Stimulated activated CD4-positive, alpha-beta T cell treated with anti-CD3 and anti-CD28 coated beads, TNF-alpha, amount 100 ng/mL, for 4 hours (primary cell): ENCODE measurements at regions not wholly inside any gene's neighbourhood (a gene's known extent, or its start where the extent isn't known, plus 50 kb on each side); places are given as distances from the start of the nearest gene placed in this dataset.
"Not testable (repeated sequence)": the region's sequence is repeated elsewhere in the genome, so short reads cannot be mapped to it uniquely, and the experiment has no call there.

Source experiments
- DNase-seq, 3 experiments: peaks; one replicate each; pipeline ENCODE4 v3.0.0-alpha.2; 2020; ENCODE audit warnings: low read depth in 3 of 3

DNA sequence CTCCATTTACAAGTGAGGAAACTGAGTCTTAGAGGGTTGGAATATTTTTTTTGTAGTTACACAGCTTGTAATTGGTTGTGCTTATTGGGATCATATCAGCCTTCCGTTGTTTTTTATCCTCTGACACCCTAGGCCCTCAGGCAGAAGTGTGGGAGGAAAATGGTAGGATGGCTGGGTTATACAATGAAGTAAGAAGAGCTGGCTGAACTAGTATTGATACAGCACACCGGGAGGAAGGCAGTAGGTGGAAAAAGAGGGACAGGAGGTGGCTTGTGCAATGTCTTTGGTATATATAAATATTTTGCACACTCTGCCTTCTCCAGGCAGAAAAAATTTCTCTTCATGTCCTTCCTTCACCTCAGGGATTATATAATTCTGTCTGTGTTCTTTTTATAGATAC is 214.3 kb upstream of the SGO1 start:
- DNase-seq, result no peak

DNA sequence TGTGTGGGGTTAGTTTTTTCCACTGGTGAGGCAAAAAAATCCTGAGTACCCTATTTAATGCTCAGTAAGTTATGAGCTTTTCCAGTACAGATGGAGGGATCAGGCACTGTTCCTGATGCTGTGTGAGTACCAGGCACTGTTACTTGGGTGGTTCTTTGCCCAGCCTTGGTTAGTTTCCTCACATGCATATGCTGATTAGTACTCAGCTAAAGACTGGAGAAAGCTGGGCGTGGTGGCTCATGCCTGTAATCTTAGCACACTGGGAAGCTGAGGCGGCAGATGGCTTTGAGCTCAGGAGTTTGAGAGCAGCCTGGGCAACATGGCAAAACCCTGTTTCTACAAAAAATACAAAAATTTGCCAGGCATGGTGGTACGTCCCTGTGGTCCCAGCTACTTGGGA is 210.3 kb upstream of the SGO1 start:
- no peak for DNase-seq

DNA sequence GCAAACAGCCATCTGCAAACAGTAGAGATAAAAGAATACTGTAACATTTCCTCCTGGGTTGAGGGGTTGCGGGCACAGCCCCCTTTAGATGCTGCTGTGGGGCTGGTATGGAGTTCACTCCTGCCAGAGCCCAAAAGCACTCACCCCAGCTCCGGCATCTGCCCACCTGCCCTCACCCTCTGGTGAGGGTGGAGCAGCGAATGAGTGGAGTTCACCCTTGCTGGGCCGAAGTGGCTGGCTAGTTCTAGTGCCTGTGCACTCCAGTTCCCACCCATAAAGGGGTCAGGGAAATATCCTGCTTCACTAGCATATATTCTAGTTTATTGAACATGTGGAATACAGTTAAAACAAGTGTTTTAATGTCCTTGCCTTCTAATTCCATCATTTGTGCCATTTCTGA is 209.7 kb upstream of the SGO1 start:
- DNase-seq, result no peak

DNA sequence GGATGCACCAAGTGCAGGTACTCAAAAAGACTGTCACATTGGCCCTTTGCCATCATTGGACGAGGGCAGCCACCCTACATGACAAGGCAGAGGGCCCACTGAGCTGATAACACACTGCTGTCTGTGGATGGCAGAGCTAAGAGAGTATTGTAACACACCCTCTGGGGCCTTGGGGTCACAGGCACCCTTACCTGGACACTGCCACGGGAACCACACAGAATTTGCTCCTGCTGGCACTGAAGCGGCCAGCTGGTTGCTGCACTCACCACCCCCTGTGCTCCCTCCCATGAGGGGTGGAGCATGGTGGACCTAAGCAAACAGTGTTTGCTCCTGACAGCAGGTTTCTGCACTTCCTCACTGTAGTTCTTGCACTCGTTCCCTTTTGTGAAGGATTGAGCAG is 208.2 kb upstream of the SGO1 start:
- no peak for DNase-seq

DNA sequence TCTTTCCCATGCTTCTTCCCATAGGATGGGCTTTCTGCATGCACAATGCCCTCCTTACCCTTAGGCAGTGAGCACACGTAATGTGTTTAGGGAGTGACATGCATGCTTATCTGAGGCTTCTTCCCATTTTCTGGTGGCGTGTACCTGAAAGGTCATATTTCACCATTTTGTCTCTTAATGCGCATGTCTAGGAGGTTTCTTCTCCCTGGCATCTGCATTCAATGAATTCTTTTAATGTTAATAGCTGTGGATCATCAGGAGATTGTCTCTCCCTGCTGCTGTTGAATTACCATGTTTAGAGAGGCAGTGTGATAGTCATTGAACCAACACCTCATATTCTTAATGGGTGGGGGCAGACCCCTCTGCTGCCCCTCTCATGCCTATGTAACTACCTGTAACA is 205.6 kb upstream of the SGO1 start:
- no peak for DNase-seq

DNA sequence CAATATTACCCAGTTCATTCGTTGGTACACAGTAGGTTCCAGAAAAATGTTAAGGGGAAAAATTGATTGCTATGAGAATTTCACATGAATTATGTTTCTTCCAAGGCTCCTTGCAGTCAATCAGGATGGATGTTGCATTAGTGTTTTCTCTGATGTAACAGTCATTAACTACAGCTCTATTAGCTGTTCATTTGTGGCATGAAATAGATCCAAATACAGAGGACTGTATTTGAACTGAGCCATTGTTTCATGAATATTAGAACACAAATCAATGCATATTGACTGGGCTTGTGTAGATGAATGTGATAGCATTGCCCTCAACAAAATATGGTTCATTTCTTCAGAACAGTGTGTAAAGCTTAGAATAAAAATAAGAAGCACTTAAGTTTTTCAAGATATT is 203.0 kb upstream of the SGO1 start:
- DNase-seq, result no peak

DNA sequence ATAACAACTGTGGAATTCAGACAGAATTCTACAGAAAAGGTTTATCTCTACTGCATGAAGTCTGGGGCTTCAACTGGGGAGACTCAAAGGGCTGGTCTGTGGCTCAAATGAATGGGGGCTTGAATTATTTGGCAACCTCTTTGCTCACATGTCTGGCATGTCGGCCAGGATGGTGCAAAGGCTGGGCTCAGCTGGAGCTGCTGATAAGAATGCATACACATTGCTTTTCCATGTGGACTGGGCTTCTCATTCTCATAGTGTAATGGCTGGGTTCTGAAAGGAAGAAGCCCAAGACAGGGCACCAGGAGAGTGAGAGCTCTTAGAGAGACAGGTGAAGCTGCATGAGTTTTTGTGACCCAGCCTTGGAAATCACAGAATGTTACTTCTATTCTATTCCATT is 194.3 kb upstream of the SGO1 start:
- no peak for DNase-seq

DNA sequence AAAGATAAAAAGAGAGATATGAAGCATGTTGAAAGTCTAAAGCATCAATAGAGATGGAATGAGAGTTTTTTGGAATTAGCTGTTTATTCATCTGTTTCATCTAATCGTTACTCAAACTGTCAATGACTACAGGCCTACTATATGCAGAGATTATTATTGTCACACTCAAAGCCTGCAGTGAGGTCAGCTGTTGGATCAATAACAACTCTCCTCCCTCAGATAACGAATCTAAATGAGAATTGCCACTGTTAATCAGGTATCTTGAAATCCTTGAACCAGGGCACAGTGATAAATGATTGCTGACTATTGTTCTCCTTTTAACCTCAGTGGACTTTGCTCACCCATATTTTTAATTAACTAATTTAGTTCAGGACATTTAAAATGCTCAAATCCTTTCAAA is 192.3 kb upstream of the SGO1 start:
- DNase-seq, result no peak

DNA sequence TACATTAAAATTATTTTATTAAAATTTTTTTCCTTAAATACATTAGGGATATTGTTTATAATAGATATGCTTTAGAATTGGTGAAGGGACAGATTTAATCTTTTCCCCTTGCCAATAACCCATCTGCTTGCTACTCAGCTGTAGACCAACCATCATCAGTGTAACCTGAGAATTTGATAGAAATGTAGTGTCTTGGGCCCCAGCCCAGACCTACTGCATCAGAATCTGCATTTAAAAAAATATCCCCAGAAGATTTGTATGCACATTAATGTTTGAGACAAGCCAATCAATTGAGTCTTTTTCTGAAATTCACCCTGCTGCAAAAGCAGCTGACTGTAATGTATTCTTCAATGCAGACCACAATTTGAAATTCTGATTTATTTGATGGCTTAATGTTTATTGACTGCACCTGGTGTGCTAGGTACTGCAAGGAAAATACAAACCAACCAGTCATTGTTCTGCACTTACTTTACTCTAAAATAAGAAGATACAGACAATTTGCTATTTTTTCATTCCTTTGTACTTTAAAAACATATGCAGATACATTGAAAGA is 190.7 kb upstream of the SGO1 start:
- no peak for DNase-seq

DNA sequence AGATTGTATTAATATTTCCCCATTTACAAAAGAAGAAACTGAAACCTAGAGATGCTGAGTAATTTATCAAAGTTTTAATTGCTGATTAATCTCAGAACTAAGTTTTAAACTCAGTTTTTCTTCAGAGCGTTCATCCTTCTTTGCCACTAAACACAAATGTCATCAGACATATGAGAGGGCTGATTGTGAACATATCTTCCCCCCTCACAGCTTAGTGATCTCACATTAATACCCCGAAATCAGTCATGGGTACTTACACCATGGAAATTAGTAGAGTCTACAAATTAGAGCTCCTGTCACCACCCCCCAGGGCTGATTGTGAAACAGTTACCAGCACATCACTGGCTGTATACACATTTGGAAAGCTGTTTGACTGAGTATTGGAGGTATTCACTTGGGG is 189.3 kb upstream of the SGO1 start:
- no peak for DNase-seq

DNA sequence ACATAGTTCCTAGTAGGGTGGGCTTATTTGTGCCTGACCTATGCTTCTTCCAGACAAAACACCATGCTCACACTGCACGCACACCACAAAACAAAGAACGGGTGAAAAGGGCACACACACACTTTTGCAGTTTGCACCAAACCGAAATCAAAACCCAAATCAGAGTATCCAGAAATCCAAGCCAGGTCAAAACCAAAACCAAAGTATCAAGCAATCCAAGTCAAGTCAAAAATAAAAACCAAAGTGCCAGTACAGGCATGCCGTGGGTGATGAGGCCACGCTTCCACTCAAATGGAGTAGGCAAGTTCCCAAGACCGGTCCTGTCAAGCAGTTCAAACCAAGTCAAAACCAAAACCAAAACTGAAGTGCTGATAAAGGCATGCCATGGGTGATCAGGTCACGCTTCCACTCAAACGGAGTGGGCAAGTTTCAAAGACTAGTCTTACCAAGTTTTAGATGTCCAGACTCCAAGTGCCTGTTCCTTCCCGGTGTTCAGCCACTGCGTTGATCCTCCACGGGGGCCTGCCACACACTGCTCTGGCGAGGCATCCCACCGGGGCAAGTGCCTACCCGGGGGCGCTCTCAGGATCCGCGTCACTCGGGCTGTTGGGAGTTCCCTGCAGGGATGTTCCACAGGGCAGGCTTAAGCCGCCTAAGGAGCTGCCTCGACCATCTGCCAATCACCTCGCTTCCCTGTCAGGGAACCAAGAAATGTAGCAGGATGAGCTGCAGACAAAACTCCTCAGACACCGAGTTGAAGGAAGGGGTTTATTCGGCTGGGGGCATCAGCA is 184.5 kb upstream of the SGO1 start:
- DNase-seq, result not testable (repeated sequence)

DNA sequence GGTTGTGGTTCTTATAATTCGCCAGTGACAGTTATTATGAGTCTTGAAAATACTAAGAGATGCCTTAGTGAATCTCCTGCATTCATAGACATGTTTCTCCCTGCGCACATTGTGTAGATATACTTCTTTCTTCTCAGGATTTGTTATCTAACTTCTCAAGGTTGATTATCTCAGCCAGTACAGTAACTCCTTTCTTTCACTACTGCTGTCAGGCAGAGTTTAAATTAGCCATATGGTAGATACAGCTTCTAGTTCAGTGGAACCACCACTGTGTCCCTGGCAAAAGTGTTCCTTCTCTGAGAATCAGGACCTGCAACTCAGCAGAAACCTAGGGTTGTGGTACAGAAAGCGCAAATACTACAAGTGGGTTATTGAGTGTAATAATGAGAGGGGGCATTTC is 175.0 kb upstream of the SGO1 start:
- DNase-seq, result no peak

DNA sequence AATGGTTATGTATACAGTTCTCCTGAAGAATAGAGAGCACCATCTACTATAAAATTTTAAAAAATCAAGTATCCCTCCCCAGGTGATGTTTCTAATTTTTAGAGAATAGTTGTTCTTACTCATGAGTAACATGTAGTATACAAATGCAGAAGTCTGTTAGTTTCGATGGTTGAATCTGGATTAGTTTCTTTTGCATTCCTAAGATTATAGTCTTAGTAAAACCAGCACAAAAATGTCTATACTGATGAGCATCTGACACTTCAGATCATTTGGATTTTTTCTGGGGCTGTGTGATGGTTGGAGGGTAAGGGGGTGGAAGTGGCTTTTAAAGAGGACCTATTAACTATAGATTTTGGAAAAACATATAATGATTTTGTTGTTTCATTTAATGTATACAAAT is 167.3 kb upstream of the SGO1 start:
- DNase-seq, result no peak

DNA sequence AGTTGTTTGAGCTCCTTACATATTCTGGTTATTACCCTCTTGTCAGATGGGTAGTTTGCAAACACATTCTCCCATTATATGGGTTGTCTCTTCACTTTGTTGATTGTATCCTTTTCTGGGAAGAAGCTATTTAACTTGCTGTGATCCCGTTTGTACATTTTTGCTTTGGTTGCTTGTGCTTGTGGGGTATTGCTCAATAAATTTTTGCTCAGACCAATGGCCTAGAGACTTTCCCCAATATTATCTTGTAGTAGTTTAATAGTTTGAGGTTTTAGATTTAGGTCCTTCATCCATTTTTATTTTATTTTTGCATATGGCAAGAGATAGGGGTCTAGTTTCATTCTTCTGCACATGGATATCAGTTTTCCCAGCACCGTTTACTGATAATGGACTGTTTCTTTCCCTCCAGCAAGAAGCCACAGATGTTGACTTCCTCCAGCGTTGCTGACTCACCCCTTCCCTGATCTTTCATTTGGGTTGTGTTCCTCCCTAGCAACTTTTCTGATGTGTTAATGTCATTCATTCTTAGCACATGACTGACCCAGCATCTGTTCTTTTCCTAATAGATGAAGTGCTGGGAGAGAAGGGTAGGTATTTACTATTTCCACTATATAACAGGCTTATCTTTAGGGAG is 166.7 kb upstream of the SGO1 start:
- no peak for DNase-seq

DNA sequence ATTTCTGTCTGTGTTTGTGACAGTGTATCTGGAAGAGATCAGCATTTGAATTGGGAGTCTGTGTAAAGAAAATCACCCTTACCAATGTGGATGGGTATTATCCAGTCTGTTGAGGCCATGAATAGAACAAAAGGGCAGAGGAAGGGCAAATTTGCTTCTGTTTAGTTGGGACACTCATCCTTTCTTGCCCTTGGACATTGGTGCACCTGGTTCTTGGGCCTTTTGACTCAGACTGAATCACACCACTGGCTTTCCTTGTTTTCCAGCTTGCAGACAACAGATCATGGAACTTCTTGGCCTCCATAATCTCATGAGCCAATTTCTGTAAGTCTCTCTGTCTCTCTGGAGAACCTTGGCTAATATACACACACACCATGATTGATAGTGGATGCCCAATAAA is 164.4 kb upstream of the SGO1 start:
- no peak for DNase-seq

DNA sequence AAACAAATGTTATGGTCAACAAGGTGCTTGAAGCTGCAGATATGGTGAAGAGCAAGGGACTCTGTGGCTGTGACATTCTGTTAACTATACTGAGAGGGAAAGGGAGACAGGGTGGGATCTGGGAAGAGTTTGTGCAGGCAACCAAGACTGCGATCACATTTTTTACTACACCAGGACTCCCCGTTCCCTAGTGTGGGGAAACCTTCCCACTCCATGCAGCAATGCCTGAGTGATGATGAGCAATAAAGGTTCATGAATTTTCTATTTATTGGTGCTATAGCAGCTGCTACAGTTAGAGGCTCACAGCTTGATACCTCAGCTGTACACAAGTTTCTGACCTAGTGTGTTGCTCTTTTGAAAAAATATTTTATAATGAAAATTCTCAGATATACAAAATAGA is 160.9 kb upstream of the SGO1 start:
- DNase-seq, result no peak

DNA sequence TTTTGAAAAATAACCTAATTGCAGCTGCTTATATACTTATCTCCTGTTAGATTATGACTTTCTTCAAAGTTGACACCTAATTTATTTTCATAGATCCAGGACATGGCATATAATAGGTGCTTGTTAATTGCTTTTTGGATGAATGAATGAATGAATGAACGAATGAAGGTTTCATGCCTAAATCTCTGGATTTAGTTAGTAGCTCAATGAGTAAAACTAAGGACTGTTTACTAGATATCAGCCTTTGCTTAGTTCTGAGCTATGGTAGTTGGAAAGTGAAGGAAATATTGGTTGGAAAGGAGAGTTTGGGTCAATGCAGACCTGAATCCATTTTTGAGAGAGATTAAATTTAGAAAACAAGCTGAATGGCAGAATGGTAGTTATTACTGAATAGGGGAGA is 160.4 kb upstream of the SGO1 start:
- no peak for DNase-seq

DNA sequence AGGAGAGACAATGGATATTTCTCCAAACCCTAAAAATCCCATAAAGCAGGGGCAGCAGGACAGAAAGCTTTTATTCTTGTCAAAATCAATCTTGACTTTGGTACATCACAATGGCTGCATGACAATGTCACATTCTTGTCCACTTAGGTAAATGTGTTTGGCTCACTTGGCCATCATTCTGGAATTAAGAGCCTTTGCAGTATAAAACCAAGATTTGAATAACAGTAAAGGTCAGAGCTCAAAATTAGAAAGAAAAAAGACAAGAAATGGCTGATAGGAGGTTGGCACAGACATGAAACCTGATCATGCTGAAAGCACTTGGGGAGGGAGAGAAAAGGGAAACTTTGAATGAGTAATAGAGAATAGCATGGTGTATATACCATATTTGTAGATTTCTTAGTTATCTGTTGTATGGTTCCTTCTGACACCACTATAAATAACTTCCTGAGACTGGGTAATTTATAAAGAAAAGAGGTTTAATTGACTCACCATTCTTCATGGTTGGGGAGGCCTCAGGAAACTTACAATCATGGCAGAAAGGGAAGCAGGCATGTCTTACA is 158.5 kb upstream of the SGO1 start:
- no peak for DNase-seq

DNA sequence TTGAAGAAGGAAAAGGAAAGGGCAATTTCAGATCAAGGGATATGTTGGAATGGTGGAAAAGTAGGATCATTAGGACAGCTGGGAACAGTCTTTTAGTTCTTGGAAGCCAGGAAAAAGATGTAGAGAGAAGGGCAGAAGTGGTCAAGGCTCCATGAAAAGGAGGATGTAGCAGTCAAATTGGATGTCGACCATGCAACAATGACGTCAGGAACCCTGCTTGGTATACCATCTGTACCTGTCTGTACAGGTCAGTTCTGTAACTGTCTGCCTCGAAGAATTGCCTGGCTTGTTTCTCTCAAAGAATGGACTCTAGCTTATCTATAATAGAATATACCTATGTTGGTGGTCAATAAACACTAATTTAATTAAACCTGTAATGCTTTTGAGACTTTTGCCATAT is 157.8 kb upstream of the SGO1 start:
- DNase-seq, result no peak

DNA sequence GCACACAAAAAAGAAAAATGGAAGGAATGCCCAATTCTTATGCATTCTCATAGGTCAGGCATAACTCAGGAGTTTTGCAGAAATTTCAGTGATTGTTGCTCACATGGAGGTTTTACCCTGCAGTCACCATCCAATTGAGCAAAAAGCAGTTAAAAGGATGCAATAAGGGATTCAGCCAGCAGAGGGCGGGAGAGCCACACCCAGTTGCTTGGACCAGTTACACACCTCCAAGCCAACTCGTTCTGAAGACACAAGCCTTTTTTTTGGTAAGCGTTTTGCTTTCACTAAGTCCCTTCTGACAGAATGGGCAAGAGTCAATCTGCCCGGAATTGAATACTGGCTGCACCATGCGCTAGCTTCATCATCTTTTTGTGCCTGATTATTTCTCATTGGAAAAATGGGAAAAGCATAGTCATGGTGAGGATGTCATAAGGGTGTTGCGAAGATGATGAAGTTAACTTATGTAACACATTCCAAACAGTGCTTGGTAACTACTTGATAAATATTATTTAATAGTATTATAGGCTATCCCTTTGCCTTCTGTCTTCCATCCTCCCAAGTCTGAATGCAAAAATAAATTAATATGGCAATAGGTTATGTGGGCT is 154.4 kb upstream of the SGO1 start:
- peak; percentile 9 to 15 (median 10) for DNase-seq

DNA sequence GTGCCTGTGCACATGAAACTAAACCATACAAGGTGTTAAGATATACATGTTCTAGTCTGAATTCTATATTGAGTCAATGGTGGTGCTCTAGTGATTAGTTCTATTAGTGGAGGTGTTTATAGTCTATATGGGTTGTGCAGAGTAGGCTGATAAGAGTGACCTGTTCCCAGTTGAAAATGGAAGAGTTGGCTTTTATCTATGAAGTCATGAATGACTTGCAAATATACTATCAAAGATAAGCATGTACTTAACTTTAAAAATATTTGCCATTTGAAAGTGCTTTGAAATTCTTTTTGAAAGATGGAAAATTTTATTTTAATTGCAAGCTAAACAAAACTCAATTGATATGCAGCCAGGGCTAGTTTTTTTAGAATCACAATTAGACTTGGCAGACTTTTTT is 150.6 kb upstream of the SGO1 start:
- DNase-seq, result no peak

DNA sequence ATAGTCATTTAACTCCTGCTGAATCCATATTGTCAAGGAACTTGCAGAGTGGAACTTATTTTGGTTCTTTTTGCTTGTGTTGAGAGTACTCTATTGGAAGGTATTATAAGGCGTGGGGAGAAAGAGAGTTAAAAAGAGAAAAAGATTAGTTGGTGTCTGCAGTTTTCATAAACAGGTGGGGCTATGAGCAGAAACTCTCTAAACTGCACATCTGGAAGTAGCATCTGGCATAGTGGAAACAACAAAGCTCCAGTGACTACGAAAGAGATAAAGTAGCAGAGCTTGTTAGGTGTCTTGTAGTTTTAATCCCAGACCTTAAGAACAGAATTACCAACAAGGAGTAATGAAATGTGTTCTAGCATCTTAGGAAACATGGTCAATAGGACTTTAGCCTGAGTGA is 148.8 kb upstream of the SGO1 start:
- DNase-seq, result no peak

DNA sequence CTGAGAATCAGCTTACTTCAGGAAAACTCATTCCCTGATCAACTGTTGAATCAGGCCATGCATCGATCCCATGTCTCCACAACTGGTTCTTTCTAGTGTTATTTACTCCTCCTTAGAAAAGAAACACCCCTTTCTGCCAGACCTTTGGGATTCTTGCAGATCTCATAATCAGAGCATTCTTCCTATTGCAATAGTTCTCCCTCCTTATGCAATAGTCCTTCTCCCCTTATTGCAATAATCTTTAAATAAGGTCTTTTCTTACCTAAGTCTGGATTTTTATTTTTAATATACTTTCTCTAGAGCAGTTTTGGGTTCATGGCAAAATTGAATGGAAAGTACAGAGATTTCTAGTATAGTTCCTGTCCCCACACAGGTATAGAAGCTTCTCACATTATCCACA is 141.9 kb upstream of the SGO1 start:
- no peak for DNase-seq
